ENCODE measurements at regions not wholly inside any gene's neighbourhood (a gene's known extent, or its start where the extent isn't known, plus 50 kb on each side); places are given as distances from the start of the nearest gene placed in this dataset.
"Not testable (repeated sequence)": the region's sequence is repeated elsewhere in the genome, so short reads cannot be mapped to it uniquely, and the experiment has no call there.

GRCh38 chr6:69487688-69488087, 309.1 kb downstream of the LMBRD1 start:
- Histone ChIP-seq H3K4me3 (no peak overlapping the region), H3K27me3 (ENCODE audit: control insufficient read depth in 3 of 3, insufficient read depth in 3 of 3, low read length in 2 of 3) (no peaks in the 10 kb centered on the region), H3K36me3 (ENCODE audit: control insufficient read depth in 4 of 4, insufficient read depth in 4 of 4, low read length in 4 of 4) (no peaks in the 10 kb centered on the region), H3K9ac (ENCODE audit: insufficient read depth in 1 of 2, low read length in 2 of 2) (no peak overlapping the region), H3K9me3 (ENCODE audit: control insufficient read depth in 4 of 4, insufficient read depth in 3 of 4, low read length in 3 of 4) (no peaks in the 10 kb centered on the region), H3K4me1 (ENCODE audit: control insufficient read depth in 5 of 5, insufficient read depth in 5 of 5, low read length in 5 of 5) (no peaks in the 10 kb centered on the region), H3K27ac (ENCODE audit: low read depth in 1 of 2, low read length in 1 of 2) (no peak overlapping the region)
- TF ChIP-seq CTCF (IDR thresholded peaks at IDR 0.05; ENCODE audit: control extremely low read depth, extremely low read depth), result no peak
- ATAC-seq (ENCODE audit: insufficient read depth, low FRiP score) (no peak), DNase-seq (no peak)

DNA sequence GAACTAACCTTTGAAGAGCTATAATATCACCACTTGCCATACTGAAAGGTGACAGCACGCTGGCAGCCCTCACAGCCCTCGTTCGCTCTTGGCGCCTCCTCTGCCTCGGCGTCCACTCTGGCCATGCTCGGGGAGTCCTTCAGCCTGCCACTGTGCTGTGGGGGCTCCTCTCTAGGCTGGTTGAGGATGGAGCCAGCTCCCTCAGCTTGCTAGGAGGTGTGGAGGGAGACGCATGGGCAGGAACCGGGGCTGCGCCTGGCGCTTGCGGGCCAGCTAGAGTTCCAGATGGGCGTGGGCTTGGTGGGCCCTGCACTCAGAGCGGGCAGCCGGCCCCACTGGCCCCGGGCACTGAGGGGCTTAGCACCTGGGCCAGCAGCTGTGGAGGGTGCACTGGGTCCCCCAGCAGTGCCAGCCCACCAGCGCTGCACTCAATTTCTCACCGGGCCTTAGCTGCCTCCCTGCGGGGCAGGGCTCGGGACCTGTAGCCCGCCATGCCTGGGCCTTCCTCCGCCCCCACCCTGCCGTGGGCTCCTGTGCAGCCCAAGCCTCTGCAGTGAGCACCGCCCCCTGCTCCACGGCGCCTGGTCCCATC, 329.7 kb downstream of the LMBRD1 start:
- Histone ChIP-seq H3K27ac (ENCODE audit: low read depth in 1 of 2, low read length in 1 of 2) (no peak overlapping the region), H3K27me3 (ENCODE audit: control insufficient read depth in 3 of 3, insufficient read depth in 3 of 3, low read length in 2 of 3) (no peaks in the 10 kb centered on the region), H3K36me3 (ENCODE audit: control insufficient read depth in 4 of 4, insufficient read depth in 4 of 4, low read length in 4 of 4) (no peaks in the 10 kb centered on the region), H3K9ac (ENCODE audit: insufficient read depth in 1 of 2, low read length in 2 of 2) (no peak overlapping the region), H3K4me3 (no peak overlapping the region), H3K9me3 (ENCODE audit: control insufficient read depth in 4 of 4, insufficient read depth in 3 of 4, low read length in 3 of 4) (peaks cover 0 to 7% (median 0%) of the 10 kb centered on the region in 4 donors), H3K4me1 (ENCODE audit: control insufficient read depth in 5 of 5, insufficient read depth in 5 of 5, low read length in 5 of 5) (peaks cover 0 to 7% (median 0%) of the 10 kb centered on the region in 5 donors)
- ATAC-seq (ENCODE audit: insufficient read depth, low FRiP score), result no peak
- TF ChIP-seq CTCF (IDR thresholded peaks at IDR 0.05; ENCODE audit: control extremely low read depth, extremely low read depth), result no peak
- no peak for DNase-seq
- 90 to 91% methylated on average over 23 to 26 of the region's 26 CpGs for WGBS, 2 donors

DNA sequence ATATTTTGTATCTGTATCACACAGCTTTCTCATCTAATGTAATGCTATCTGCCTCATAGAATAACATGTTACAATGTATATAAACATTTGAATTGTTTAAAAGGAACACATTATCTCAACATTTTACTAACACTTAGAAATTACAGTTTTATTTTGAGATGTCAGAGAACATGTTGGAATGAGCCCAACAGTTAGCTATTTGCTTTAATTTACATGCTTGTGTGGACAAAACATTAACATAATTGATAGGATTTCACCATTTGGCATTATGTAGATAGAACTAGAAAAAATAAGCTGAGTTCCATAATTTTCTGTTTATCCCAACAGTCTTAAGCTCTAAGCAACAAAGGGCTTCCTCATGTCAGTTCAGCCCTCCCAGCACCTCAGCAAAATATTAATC, 330.9 kb downstream of the LMBRD1 start:
- Histone ChIP-seq H3K9me3 (ENCODE audit: control insufficient read depth in 4 of 4, insufficient read depth in 3 of 4, low read length in 3 of 4) (peaks cover 0 to 7% (median 0%) of the 10 kb centered on the region in 4 donors), H3K9ac (ENCODE audit: insufficient read depth in 1 of 2, low read length in 2 of 2) (no peak overlapping the region), H3K4me1 (ENCODE audit: control insufficient read depth in 5 of 5, insufficient read depth in 5 of 5, low read length in 5 of 5) (peaks cover 0 to 7% (median 0%) of the 10 kb centered on the region in 5 donors), H3K4me3 (no peak overlapping the region), H3K36me3 (ENCODE audit: control insufficient read depth in 4 of 4, insufficient read depth in 4 of 4, low read length in 4 of 4) (no peaks in the 10 kb centered on the region), H3K27ac (ENCODE audit: low read depth in 1 of 2, low read length in 1 of 2) (no peak overlapping the region), H3K27me3 (ENCODE audit: control insufficient read depth in 3 of 3, insufficient read depth in 3 of 3, low read length in 2 of 3) (no peaks in the 10 kb centered on the region)
- no peak for TF ChIP-seq CTCF (IDR thresholded peaks at IDR 0.05; ENCODE audit: control extremely low read depth, extremely low read depth)
- DNase-seq (peak in 2 of 3 donors; percentile 78 to 83), ATAC-seq (ENCODE audit: insufficient read depth, low FRiP score) (no peak)

GRCh38 chr6:69456086-69456485, 340.7 kb downstream of the LMBRD1 start:
- Histone ChIP-seq H3K4me3 (no peak overlapping the region), H3K9me3 (ENCODE audit: control insufficient read depth in 4 of 4, insufficient read depth in 3 of 4, low read length in 3 of 4) (peaks cover 0 to 3% (median 3%) of the 10 kb centered on the region in 4 donors), H3K27me3 (ENCODE audit: control insufficient read depth in 3 of 3, insufficient read depth in 3 of 3, low read length in 2 of 3) (no peaks in the 10 kb centered on the region), H3K4me1 (ENCODE audit: control insufficient read depth in 5 of 5, insufficient read depth in 5 of 5, low read length in 5 of 5) (no peaks in the 10 kb centered on the region), H3K27ac (ENCODE audit: low read depth in 1 of 2, low read length in 1 of 2) (no peak overlapping the region), H3K36me3 (ENCODE audit: control insufficient read depth in 4 of 4, insufficient read depth in 4 of 4, low read length in 4 of 4) (no peaks in the 10 kb centered on the region), H3K9ac (ENCODE audit: insufficient read depth in 1 of 2, low read length in 2 of 2) (no peak overlapping the region)
- ATAC-seq (ENCODE audit: insufficient read depth, low FRiP score) (no peak), DNase-seq (peak in 1 of 3 donors; percentile 2)
- TF ChIP-seq CTCF (IDR thresholded peaks at IDR 0.05; ENCODE audit: control extremely low read depth, extremely low read depth), result no peak
- 50 to 71% methylated on average over 3 of the region's 3 CpGs for WGBS, 2 donors

DNA sequence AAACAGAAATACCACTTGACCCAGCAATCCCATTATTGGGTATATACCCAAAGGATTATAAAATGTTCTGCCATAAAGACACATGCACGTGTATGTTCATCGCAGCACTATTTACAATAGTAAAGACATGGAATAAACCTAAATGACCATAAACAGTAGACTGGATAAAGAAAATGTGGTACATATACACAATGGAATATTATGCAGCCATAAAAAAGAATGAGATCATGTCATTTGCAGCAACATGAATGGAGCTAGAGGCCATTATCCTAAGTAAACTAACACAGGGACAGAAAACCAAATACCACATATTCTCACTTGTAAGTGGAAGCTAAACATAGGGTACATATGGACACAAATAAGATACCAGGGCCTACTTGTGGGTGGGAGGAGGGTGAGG, 342.2 kb downstream of the LMBRD1 start:
- not testable (repeated sequence) for H3K36me3 ChIP-seq (ENCODE audit: control insufficient read depth in 4 of 4, insufficient read depth in 4 of 4, low read length in 4 of 4); H3K9ac ChIP-seq (ENCODE audit: insufficient read depth in 1 of 2, low read length in 2 of 2); ATAC-seq (ENCODE audit: insufficient read depth, low FRiP score); H3K4me1 ChIP-seq (ENCODE audit: control insufficient read depth in 5 of 5, insufficient read depth in 5 of 5, low read length in 5 of 5); H3K4me3 ChIP-seq; H3K27ac ChIP-seq (ENCODE audit: low read depth in 1 of 2, low read length in 1 of 2); DNase-seq; H3K27me3 ChIP-seq (ENCODE audit: control insufficient read depth in 3 of 3, insufficient read depth in 3 of 3, low read length in 2 of 3)
- peaks cover 0 to 10% (median 4%) of the 10 kb centered on the region in 4 donors for H3K9me3 ChIP-seq (ENCODE audit: control insufficient read depth in 4 of 4, insufficient read depth in 3 of 4, low read length in 3 of 4)
- WGBS, 2 donors, result 94 to 95% methylated on average over 2 of the region's 2 CpGs

All from lung (tissue), 11 donors.